HCEC 1CT (cell line): ENCODE measurements at regions not wholly inside any gene's neighbourhood (a gene's known extent, or its start where the extent isn't known, plus 50 kb on each side); places are given as distances from the start of the nearest gene placed in this dataset.
"Not testable (repeated sequence)": the region's sequence is repeated elsewhere in the genome, so short reads cannot be mapped to it uniquely, and the experiment has no call there.

ENCODE experiments used
- DNase-seq: peaks from one replicate; pipeline ENCODE4 v3.0.0-alpha.2; 2017

- DNase-seq, result no peak
These were observed 80.7 kb upstream of the SLITRK5 start for GRCh38 chr13:87590518-87590917.

- not testable (repeated sequence) for DNase-seq
These were observed 66.7 kb upstream of the SLITRK5 start for GRCh38 chr13:87604437-87604836.

- DNase-seq, result no peak
These were observed 63.9 kb upstream of the SLITRK5 start for GRCh38 chr13:87607266-87607665.

GRCh38 chr13:87614276-87614675 lies 56.9 kb upstream of the SLITRK5 start:
- no peak for DNase-seq
